ENCODE measurements at regions not wholly inside any gene's neighbourhood (a gene's known extent, or its start where the extent isn't known, plus 50 kb on each side); places are given as distances from the start of the nearest gene placed in this dataset.
A peak's percentile ranks its signal among the peaks of the same experiment; 100 is the strongest.

DNA sequence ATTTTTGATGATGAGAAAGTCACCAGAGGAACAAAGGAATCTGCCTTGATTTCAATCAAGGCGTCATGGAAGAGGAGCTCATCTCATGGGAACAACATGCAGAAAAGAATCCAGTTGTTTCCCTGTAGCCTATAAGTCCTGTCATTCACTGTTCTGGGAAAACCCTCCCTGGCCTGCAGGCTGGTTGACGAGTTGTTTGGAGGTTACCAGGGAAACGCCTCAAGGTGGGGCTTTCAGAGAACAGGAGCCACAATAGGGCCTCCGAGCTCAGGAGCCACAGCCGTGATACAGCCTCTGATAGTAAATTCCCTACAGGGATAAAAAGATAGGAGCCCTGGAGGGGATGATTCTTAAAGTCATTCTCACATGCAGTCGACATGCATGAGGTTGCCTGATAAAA lies 135.2 kb downstream of the PSMG1 start:
- peak overlapping the region; percentile 80 for H2BK120ac ChIP-seq (ENCODE audit: low read depth, low read length, poor library complexity, severe bottlenecking)
- no peaks in the 10 kb centered on the region for H3K23me2 ChIP-seq (ENCODE audit: insufficient read length, low read depth, low read length, poor library complexity, severe bottlenecking)
- no peaks in the 10 kb centered on the region for H3K4me1 ChIP-seq (ENCODE audit: insufficient read depth, low read length)
- H3K27ac ChIP-seq (ENCODE audit: insufficient read length, low read depth, low read length) = no peak overlapping the region
- Mint-ChIP-seq H3K9me3 (no peaks in the 10 kb centered on the region), H3K4me3 (no peak overlapping the region), H3K4me1 (peaks cover 5 to 12% of the 10 kb centered on the region in 2 experiments; a peak in 3 of 4 replicates), H3K27ac (peak overlapping the region; percentile 55 to 76 (median 65); a peak in 5 of 7 replicates), H3K27me3 (ENCODE audit: low read depth) (no peaks in the 10 kb centered on the region), H3K36me3 (ENCODE audit: insufficient read depth in 1 of 3, low read depth in 3 of 3) (no peaks in the 10 kb centered on the region)
- no peak overlapping the region for H4K91ac ChIP-seq (ENCODE audit: insufficient read length, low read depth, low read length)
- no peak overlapping the region for H2BK15ac ChIP-seq (ENCODE audit: low read depth, low read length)
- TF ChIP-seq, protein P1, sequence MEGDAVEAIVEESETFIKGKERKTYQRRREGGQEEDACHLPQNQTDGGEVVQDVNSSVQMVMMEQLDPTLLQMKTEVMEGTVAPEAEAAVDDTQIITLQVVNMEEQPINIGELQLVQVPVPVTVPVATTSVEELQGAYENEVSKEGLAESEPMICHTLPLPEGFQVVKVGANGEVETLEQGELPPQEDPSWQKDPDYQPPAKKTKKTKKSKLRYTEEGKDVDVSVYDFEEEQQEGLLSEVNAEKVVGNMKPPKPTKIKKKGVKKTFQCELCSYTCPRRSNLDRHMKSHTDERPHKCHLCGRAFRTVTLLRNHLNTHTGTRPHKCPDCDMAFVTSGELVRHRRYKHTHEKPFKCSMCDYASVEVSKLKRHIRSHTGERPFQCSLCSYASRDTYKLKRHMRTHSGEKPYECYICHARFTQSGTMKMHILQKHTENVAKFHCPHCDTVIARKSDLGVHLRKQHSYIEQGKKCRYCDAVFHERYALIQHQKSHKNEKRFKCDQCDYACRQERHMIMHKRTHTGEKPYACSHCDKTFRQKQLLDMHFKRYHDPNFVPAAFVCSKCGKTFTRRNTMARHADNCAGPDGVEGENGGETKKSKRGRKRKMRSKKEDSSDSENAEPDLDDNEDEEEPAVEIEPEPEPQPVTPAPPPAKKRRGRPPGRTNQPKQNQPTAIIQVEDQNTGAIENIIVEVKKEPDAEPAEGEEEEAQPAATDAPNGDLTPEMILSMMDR (conservative IDR thresholded peaks at IDR 0.05) = no peak
- H3K56ac ChIP-seq (ENCODE audit: insufficient read length, low read depth, low read length) = no peak overlapping the region
- H3T11ph ChIP-seq (ENCODE audit: low read length) = no peak overlapping the region
- no peak overlapping the region for H2AK5ac ChIP-seq (ENCODE audit: insufficient read length, low read length)
- no peak overlapping the region for H3K14ac ChIP-seq (ENCODE audit: insufficient read depth, low read length)
- no peak overlapping the region for H3K4me2 ChIP-seq (ENCODE audit: insufficient read depth, insufficient read length, low read length)
- H3K23ac ChIP-seq (ENCODE audit: insufficient read length, low read depth, low read length) = no peak overlapping the region
- no peaks in the 10 kb centered on the region for H3K9me3 ChIP-seq (ENCODE audit: control insufficient read depth, low read depth, low read length)
- peak; percentile 86 for DNase-seq
- no peaks in the 10 kb centered on the region for H3K79me2 ChIP-seq (ENCODE audit: insufficient read depth, low read length)
- H3K79me1 ChIP-seq (ENCODE audit: insufficient read depth, low read depth, low read length, poor library complexity, severe bottlenecking) = no peaks in the 10 kb centered on the region
- no peak overlapping the region for H4K8ac ChIP-seq (replicated peaks; ENCODE audit: insufficient read length, low read depth, low read length)
- no peak overlapping the region for H4K5ac ChIP-seq (ENCODE audit: insufficient read length, low read depth, low read length)
- peak overlapping the region; percentile 98 for H2BK20ac ChIP-seq (ENCODE audit: low read depth, low read length, poor library complexity, severe bottlenecking)
- no peak overlapping the region; the same call in 1 of the 2 replicates for H3K4ac ChIP-seq (ENCODE audit: low read depth, low read length)
- WGBS (ENCODE audit: extremely low coverage, insufficient read length, low lambda C conversion rate) = no CpG with 5 or more reads among the region's 6 CpGs
- H2AFZ ChIP-seq (ENCODE audit: low read length) = no peak overlapping the region
- H2BK5ac ChIP-seq (ENCODE audit: insufficient read length, low read length) = no peak overlapping the region
- H4K20me1 ChIP-seq (ENCODE audit: control insufficient read depth, insufficient read depth, insufficient read length) = no peaks in the 10 kb centered on the region
- H2BK12ac ChIP-seq (ENCODE audit: insufficient read length, low read depth, low read length) = no peak overlapping the region
- no peak overlapping the region for H3K9ac ChIP-seq (ENCODE audit: extremely low read depth, insufficient read length, low read length)
- no peaks in the 10 kb centered on the region for H3K27me3 ChIP-seq (ENCODE audit: insufficient read depth, low read length)
- H3K18ac ChIP-seq (ENCODE audit: insufficient read length, low read depth, low read length) = no peak overlapping the region
